HG03066 (cell line): ENCODE measurements at regions not wholly inside any gene's neighbourhood (a gene's known extent, or its start where the extent isn't known, plus 50 kb on each side); places are given as distances from the start of the nearest gene placed in this dataset.
"Not testable (repeated sequence)": the region's sequence is repeated elsewhere in the genome, so short reads cannot be mapped to it uniquely, and the experiment has no call there.

Source experiments
- ATAC-seq: cut with Tn5 transposase; IDR thresholded peaks from one replicate; pipeline ENCODE4 v1.9.1; 2021; ENCODE audit warnings: low read depth; ENCODE audit not compliant: unreplicated experiment

DNA sequence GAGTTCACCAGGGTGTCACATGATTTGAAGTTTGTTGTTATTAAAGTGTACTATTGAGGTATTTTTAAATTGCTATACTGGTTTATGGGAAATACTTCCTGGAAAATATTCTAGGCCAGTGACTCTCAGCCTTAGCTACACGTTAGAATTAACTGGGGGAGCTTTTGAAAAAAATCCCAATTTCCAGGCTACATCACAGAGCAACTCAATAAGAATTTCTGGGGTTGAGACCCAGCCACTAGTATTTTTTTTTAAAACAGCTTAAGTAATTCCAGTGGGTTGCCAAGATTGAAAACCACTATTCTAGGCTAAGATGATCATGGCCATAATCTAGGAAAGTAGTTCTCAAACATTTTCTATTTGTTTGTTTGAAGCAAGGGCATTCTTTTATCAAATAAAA is 142.9 kb upstream of the GRIA1 start:
- ATAC-seq, result no peak

GRCh38 chr5:153350175-153350883 is 140.1 kb upstream of the GRIA1 start:
- ATAC-seq, result no peak

GRCh38 chr5:153352685-153353219 is 137.7 kb upstream of the GRIA1 start:
- peak; percentile 69 for ATAC-seq

- no peak for ATAC-seq
Measured at GRCh38 chr5:153357493-153358112, 132.9 kb upstream of the GRIA1 start.

- peak; percentile 80 for ATAC-seq
Measured at GRCh38 chr5:153358315-153358976, 132.0 kb upstream of the GRIA1 start.

- ATAC-seq, result no peak
Measured at GRCh38 chr5:153360860-153361259, 129.6 kb upstream of the GRIA1 start.

DNA sequence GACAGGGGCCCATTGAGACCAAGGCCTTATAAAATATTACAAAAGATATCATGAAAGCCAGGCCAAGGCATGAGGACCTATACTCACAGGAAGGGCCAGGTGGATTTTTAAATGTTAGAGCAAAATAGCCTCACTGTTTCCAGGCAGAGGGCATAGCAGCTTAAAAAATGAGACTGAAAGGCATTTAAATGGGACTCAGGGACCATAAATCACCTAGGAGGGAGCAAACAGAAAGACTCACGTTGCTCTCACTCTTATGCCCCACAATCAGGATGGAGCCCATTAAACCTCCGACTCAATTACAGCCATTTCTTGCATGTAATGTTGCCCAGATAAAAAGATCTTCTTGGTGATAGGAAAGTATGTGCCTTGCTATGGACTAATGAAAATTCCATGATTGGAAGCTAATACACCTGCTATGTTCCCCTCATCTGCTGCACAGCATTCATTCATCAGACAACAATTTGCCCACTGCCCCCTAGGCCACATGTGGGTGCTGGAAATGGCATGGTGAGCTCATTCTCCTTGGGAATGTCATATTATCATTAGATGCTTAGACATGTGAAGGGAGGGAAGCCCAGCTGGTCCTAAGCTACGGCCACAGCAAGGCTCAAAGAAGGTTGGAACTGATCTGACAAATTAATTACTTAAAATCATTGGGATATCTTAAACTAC is 128.6 kb upstream of the GRIA1 start:
- no peak for ATAC-seq

GRCh38 chr5:153365547-153365946 is 124.9 kb upstream of the GRIA1 start:
- ATAC-seq, result no peak

GRCh38 chr5:153367466-153367865 is 123.0 kb upstream of the GRIA1 start:
- ATAC-seq, result no peak

DNA sequence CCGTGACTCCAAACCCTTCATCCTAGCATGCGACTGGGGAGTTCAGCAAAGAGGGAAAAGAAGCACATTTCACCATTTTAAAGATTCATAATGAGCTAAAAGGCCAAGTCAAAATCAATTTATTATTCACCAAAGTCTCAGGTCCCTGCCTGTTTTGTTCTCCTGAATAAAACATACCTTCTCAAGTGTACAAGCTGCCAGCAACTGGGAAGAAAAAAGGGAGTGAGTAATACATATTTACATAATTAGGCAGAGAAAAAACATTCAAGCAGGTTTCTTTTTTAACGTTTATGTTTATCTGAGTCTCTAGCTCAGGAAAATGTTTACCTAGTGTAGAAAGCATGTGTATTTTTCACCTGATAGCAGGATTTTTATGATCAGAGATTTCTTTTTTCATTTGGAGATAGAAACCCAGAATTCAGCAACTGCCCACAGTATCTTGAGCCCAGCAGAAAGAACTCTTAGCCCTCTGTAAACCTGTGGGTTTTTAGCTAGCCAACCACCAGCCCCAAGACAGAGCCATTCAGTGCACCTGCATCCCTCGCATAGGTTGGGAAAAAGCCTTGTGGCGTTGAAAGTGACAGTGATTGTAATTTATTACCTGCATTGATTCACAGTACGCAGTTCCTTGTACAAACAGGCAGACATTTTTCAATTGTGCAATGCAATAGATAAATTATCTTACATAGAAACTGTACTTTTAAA is 117.9 kb upstream of the GRIA1 start:
- ATAC-seq, result no peak

- no peak for ATAC-seq
Measured at GRCh38 chr5:153373130-153373498, 117.4 kb upstream of the GRIA1 start.

GRCh38 chr5:153381630-153382029 is 108.8 kb upstream of the GRIA1 start:
- ATAC-seq, result not testable (repeated sequence)

DNA sequence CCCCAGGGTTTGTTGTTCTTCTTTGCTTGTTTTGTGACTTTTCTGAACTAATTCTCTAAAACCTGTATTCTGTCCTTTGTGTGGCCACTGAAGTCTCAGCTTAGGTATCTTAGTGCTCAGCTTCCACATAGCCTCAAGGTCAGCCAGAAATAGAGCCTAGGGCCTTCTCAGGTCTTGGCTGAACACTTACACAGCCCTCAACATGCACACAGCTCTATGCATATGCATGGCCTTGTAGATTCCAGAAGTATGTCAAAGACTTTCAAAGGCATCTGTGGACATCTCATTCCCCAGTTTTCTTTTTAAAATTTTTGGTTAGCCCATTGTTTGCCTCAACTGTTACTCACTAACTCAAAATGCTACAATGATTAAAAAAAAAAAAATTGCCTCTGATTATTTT is 99.9 kb upstream of the GRIA1 start:
- ATAC-seq, result no peak

DNA sequence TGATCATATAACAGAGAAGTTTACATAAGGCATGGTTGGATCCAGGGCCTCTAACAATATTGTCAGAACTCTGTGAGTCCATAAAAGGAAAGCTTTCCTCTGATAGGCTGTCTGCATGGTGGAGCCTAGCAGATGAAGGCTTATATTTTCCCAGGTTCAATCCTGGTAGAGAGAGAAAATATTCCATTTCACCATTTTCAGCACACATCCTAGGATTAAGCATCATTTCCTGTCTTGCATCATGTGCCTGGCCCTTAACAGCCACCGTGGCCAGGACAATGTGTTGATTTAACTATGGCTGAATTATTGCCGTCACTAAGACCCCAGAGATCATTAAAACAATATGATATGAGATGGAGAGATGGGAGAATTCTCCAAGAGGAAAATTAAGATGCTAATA is 90.9 kb upstream of the GRIA1 start:
- ATAC-seq, result no peak

DNA sequence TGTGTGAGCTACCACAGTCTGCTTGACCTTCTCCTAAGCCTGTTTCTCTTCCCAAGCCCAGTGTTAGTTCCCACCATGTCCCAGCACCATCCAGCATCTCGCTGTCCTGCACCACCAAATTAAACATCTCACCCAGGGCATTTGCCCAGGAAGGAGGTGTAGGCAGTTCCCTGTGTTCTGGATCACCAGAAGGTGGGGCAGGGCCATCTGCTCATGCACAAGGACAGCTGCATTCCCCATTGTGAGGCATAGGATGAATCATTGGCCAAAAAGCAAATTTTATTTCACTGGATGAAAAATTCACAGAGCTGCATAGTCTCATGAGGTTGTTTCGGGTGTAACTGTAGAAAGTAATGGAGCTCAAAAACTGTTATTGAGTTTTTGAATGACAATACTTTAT is 89.5 kb upstream of the GRIA1 start:
- no peak for ATAC-seq

DNA sequence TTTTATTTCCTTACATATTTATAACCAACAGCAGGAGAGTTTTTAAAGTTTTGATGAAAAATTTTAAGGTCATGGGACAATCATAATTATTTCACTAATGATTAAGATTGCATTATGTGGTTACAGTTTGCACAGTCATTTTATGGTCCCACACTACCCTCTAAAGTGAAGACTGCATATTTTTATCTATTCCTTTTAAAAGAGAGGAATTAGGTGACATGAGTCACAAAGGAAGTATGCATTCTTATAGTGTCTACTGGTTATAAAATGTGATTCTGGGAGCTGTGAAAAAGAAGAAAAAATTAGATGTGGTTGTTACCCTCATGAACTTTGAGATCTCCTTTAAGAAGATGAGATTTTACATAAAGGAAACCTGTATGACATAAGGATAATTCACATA is 87.9 kb upstream of the GRIA1 start:
- no peak for ATAC-seq

- ATAC-seq, result no peak
Measured at GRCh38 chr5:153403470-153403869, 87.0 kb upstream of the GRIA1 start.

- ATAC-seq, result no peak
Measured at GRCh38 chr5:153404747-153405146, 85.7 kb upstream of the GRIA1 start.

- no peak for ATAC-seq
Measured at GRCh38 chr5:153421676-153422075, 68.8 kb upstream of the GRIA1 start.

DNA sequence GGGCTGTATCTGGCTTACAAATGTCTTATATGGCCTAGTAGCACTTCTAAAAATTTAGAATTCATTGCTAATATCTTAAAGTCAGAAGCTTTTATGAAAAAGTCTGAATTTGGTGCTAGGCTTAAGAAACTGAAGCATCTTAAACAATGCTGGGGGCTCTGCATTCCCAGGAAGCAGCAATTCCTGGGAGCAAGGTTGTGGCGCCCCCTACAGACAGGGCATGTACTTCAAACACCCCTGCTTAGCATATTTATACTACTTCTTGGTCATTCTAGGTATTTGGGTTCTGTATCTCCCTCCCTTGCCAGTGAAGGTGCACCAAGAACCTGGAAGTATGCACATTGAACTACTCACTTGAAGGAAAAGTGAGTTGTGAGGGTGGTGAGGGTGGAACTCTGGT is 64.6 kb upstream of the GRIA1 start:
- no peak for ATAC-seq
